Left kidney (tissue), 1 donor: ENCODE measurements at regions not wholly inside any gene's neighbourhood (a gene's known extent, or its start where the extent isn't known, plus 50 kb on each side); places are given as distances from the start of the nearest gene placed in this dataset.

Experiments
- DNase-seq: peaks from one replicate; pipeline ENCODE4 v3.0.0-alpha.2; 2013

GRCh38 chr20:50301165-50301564 is 110.5 kb downstream of the CEBPB start:
- DNase-seq, result no peak

DNA sequence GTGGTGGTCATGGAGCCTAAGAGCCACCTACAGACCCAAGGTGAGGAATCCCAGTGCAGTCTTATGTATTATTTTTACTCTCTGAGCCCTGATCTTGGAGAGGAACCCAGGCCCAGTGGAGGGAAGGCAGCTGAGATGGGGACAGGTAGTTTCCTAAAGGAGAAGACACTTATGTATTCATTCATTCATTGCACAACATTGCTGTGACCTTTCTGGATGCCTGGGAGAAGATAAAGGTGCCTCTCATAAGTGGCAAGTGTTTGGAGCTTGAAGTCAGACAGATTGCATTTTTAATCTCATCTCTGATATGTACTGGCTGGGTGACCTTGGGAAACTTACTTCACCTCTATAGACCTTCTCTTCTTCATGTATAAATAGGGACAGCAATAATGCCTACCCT is 111.1 kb downstream of the CEBPB start:
- no peak for DNase-seq

- no peak for DNase-seq
Measured at GRCh38 chr20:50302341-50303057, 111.9 kb downstream of the CEBPB start.

GRCh38 chr20:50303573-50304500 is 113.2 kb downstream of the CEBPB start:
- DNase-seq, result no peak

GRCh38 chr20:50304501-50304856 is 113.8 kb downstream of the CEBPB start:
- DNase-seq, result no peak

- no peak for DNase-seq
Measured at GRCh38 chr20:50304923-50305635, 114.4 kb downstream of the CEBPB start.

- no peak for DNase-seq
Measured at GRCh38 chr20:50305636-50306477, 115.2 kb downstream of the CEBPB start.

DNA sequence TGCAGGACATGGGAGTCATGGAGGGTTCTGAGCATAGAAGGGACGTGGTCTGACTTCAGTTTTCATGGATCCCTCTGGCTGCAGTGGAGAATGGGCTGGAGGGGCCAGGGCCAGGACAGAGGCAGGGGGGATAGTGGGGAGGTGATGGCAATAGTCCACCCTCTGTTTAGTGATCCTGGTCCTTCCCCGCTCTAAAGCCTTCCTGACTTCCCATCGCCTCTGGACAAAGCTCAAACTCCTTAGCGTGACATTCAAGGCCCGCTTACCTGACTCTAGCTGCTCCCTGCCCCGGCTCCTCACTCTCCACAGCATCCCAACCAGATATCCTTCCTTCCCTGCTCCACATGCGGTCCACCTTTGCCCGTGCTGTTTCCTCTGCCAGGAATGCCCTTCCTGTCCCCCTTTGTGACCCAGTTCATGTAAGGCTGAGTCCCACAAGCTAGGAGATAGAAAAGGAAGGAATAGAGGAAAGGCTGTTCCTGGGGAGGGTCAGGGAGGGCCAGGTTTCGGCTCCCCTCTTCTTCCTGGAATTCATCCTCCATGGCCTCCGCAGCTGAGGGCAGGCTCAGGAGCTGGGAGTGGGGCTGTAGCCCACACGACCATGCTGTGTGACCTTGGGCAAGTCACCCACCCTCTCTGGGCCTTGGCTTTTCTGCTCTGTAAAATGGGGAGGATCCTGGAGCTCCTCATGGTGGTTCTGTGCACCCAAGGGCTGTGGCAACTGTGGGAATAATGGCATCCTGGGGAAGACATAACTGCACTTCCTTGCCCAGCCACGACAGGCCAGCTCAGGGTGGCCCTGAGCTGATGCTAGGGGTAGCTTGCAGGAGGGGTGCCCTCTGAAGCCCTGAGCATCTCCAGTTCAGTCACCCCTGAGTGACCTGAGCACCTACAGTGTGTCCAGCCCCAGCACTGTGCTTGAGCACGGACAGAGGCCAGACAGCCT is 116.1 kb downstream of the CEBPB start:
- DNase-seq, result no peak

GRCh38 chr20:50308166-50308512 is 117.5 kb downstream of the CEBPB start:
- no peak for DNase-seq

DNA sequence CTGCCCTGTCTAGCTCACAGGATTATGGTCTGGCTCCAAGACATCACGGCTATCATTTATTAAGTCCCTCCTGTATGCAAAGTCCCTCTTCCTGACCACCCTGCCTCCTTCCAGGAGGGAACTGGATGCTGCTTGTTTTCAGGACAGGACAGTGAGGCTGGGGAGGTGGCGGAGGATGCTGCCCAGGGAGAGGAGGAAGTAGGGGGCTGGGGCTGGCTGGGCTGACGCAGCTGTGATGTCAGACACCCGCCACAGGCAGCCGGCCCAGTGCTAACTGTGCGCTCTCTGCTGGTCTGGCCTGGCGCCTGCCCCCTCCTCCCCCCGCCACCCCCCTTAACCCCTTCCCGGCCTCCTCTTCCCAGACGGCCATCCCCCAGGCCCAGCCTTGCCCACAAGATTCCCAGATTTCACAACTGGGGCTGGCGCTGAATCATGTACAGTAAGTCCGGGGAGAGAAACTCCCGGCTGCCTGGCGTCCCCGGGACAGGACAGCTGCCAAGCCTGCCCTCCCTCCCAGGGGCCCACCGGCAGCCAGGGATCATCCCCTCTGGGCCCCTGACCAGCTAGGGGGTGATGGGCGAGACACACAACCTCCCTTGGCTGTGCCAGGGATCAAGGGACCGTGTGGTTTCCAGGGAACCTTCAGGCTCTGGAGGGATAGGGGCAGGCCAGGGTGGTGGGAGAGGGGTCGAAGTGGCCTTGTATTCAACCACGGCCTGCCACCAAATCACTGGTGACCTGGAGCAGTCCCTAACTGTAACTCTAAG is 118.1 kb downstream of the CEBPB start:
- DNase-seq, result no peak

- no peak for DNase-seq
Measured at GRCh38 chr20:50309280-50309763, 118.7 kb downstream of the CEBPB start.

- DNase-seq, result no peak
Measured at GRCh38 chr20:50309764-50310672, 119.4 kb downstream of the CEBPB start.

- DNase-seq, result no peak
Measured at GRCh38 chr20:50310673-50311051, 120.0 kb downstream of the CEBPB start.

DNA sequence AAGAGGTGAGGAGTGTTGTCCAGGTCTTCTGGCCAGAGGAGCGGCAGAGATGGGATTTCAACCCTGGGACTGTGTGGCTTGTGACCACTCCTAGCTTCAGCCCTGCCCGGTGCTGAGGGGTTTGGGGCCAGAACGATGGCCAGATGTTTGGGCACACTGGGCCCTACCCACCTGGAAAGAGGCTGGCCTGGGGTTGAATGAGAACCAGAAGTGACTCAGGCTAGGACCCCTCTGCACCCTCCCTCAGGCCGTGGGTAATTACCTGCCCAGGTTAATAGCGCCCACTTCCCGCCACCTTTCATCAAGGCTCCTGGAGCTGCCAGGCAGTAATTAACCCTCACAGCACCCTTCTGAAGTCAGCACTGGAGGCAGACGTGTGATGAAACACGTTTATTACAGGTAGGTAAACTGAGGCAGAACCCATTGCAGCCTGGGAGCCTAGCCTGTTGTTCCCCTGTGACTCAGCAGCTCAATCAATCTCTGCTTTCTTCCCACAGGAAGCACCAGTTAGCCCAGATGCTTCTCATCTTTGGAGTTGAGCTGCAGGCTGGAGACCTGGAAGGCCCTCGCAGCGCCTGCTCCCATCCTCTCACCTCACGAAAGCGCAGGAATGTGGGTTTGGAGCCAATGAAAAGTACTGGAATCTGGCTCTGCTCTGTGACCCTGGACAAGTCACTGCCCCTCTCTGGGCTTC is 120.8 kb downstream of the CEBPB start:
- no peak for DNase-seq

- DNase-seq, result no peak
Measured at GRCh38 chr20:50312002-50312681, 121.5 kb downstream of the CEBPB start.

- no peak for DNase-seq
Measured at GRCh38 chr20:50312682-50313521, 122.3 kb downstream of the CEBPB start.

DNA sequence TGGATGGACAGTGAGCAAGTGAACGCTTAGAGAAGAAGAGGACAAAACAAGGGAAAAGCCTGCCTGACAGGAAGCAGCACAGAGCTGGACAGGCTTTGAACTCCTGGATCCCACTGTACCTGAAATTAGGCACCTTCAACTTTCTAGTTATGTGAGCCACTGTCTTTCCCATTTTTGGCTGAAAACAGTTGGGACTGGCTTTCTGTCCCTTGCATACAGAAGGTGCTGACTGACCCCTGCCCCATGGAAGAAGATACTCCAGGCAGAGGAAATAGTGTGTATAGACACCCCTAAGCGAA is 122.8 kb downstream of the CEBPB start:
- no peak for DNase-seq
